ENCODE measurements at regions not wholly inside any gene's neighbourhood (a gene's known extent, or its start where the extent isn't known, plus 50 kb on each side); places are given as distances from the start of the nearest gene placed in this dataset.

DNA sequence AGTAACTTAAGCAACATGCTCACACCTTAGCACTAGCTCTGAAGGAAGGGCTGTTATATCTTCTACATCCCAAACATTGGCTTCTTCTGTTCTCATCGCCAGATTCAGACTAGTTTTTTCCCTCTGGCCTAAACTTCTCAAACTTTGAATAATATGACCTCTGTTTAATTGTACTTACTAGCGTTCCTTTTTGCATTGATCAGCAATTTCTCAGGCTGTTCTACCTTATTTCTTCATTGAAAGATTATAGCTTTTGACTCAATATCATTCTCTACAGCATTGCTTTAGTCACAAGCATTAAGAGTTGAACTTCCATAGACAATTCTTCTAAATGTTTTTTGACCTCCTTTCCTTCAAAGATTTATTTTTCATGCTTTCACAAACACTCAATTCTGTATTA lies 659.2 kb downstream of the PCDH7 start:
- TF ChIP-seq POLR2AphosphoS5 (IDR thresholded peaks at IDR 0.05; ENCODE audit: low read depth, low read length), result no peak
- TF ChIP-seq TAF1 (IDR thresholded peaks at IDR 0.05; ENCODE audit: borderline replicate concordance, low read depth, low read length), result no peak
